ENCODE measurements at regions not wholly inside any gene's neighbourhood (a gene's known extent, or its start where the extent isn't known, plus 50 kb on each side); places are given as distances from the start of the nearest gene placed in this dataset.

- H3K9me3 ChIP-seq (replicated peaks; ENCODE audit: control insufficient read depth, insufficient read depth, low read length), result no peaks in the 10 kb centered on the region
- H3K4me3 ChIP-seq (replicated peaks in 1 of 3; ENCODE audit: insufficient read depth in 1 of 3, low read depth in 1 of 3, low read length in 3 of 3), result no peak overlapping the region
- H3K27me3 ChIP-seq (ENCODE audit: control insufficient read depth in 2 of 2, insufficient read depth in 2 of 2, low read length in 2 of 2), result no peaks in the 10 kb centered on the region
- H3K36me3 ChIP-seq (ENCODE audit: control insufficient read depth in 2 of 2, extremely low read depth in 1 of 2, insufficient read depth in 2 of 2, low read length in 2 of 2), result no peaks in the 10 kb centered on the region
- H3K27ac ChIP-seq (ENCODE audit: insufficient read depth, low read depth, low read length), result no peak overlapping the region
- no peak overlapping the region for H3K9ac ChIP-seq (replicated peaks; ENCODE audit: extremely low read depth, insufficient read depth, low read length)
- no peak overlapping the region for H3K4me2 ChIP-seq (ENCODE audit: insufficient read depth, low read length)
- POLR2A ChIA-PET, result no interaction called here
- CTCF ChIA-PET, result no interaction called here
- H3K4me1 ChIP-seq (ENCODE audit: control insufficient read depth, extremely low read depth, insufficient read depth, low read length), result peaks cover 5% of the 10 kb centered on the region
- no peaks in the 10 kb centered on the region for H3K9me1 ChIP-seq (replicated peaks; ENCODE audit: control insufficient read depth, extremely low read depth, insufficient read depth, low read length)
- TF ChIP-seq GATA2 (IDR thresholded peaks at IDR 0.05; ENCODE audit: insufficient read depth, insufficient read length, low read depth, low read length), result no peak
- TF ChIP-seq FOS (IDR thresholded peaks at IDR 0.05; ENCODE audit: borderline replicate concordance, insufficient read depth, low read length), result no peak
- TF ChIP-seq JUN (IDR thresholded peaks at IDR 0.05; ENCODE audit: borderline replicate concordance, insufficient read depth, insufficient read length, low read depth), result no peak
- no peak for TF ChIP-seq MAX (IDR thresholded peaks at IDR 0.05; ENCODE audit: insufficient read depth, insufficient read length)
- TF ChIP-seq POLR2A (IDR thresholded peaks at IDR 0.05; ENCODE audit: low read depth, low read length), result no peak
- TF ChIP-seq EZH2 (IDR thresholded peaks at IDR 0.05; ENCODE audit: borderline replicate concordance, low read depth, low read length, severe bottlenecking), result no peak
- TF ChIP-seq MYC (IDR thresholded peaks at IDR 0.05; ENCODE audit: low read depth, low read length), result no peak
- no peak for TF ChIP-seq CTCF (IDR thresholded peaks at IDR 0.05; ENCODE audit: extremely low read depth in 1 of 2, insufficient read depth in 1 of 2, low read depth in 1 of 2, low read length in 2 of 2)
- no peak for TF ChIP-seq POLR2AphosphoS5 (IDR thresholded peaks at IDR 0.05; ENCODE audit: insufficient read depth, low read depth, low read length)
- no peaks in the 10 kb centered on the region for H3K79me2 ChIP-seq (ENCODE audit: control insufficient read depth, insufficient read depth, low read length)
- no peaks in the 10 kb centered on the region for H4K20me1 ChIP-seq (replicated peaks; ENCODE audit: control insufficient read depth, extremely low read depth, insufficient read depth, low read length)
- no peak for FAIRE-seq
- DNase-seq (ENCODE audit: low read depth, low spot score), result no peak
- no TSS peak for BruUV-seq (replicated peaks)
- dilution Hi-C loops (cut with MboI; ENCODE audit: extremely low pct_ligation_motif_present, low sequenced_read_pairs) (no loop called here), intact Hi-C loops (cut with micrococcal nuclease) (no loop called here)
- H2AFZ ChIP-seq (ENCODE audit: low read depth, low read length), result no peak overlapping the region
These were observed 304.8 kb upstream of the DDI1 start for GRCh38 chr11:103731670-103732069.
